ENCODE measurements at regions not wholly inside any gene's neighbourhood (a gene's known extent, or its start where the extent isn't known, plus 50 kb on each side); places are given as distances from the start of the nearest gene placed in this dataset.

DNA sequence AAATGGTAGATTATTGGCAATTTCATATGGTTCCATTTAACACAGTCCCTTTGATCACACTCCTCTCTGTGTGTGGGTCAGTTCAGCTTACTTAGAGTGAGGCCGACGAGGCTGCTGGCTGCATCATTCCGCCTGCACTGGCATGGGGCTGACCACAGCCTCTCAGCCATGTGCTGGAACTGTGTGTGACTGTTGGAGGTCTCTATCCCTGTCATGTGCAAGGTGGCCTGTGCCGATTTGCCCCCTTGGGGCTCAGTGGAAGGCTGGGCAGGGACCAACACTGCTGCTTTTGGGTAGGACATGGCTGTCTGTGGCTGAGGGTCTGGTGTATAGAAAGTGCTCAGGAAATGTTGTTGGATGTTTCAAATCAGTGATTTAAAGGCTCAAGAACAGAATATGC lies 454.0 kb upstream of the HS6ST1 start:
- H3K9me3 ChIP-seq (ENCODE audit: low read depth) = no peaks in the 10 kb centered on the region
- no peaks in the 10 kb centered on the region for H3K36me3 ChIP-seq (replicated peaks; ENCODE audit: insufficient read depth, low read depth)
- H3K27ac ChIP-seq = no peak overlapping the region
- no peaks in the 10 kb centered on the region for H3K4me1 ChIP-seq (ENCODE audit: insufficient read depth)
- no peaks in the 10 kb centered on the region for H3K79me2 ChIP-seq
- no peak for DNase-seq (ENCODE audit: low spot score)
- WGBS (ENCODE audit: low lambda C conversion rate, missing lambda C conversion rate) = 73% methylated on average over 4 of the region's 4 CpGs
- no peaks in the 10 kb centered on the region for H3K27me3 ChIP-seq
- no peak overlapping the region for H3K4me2 ChIP-seq
- no peaks in the 10 kb centered on the region for H3K9me2 ChIP-seq (replicated peaks; ENCODE audit: insufficient read depth)
- TF ChIP-seq, protein P1, sequence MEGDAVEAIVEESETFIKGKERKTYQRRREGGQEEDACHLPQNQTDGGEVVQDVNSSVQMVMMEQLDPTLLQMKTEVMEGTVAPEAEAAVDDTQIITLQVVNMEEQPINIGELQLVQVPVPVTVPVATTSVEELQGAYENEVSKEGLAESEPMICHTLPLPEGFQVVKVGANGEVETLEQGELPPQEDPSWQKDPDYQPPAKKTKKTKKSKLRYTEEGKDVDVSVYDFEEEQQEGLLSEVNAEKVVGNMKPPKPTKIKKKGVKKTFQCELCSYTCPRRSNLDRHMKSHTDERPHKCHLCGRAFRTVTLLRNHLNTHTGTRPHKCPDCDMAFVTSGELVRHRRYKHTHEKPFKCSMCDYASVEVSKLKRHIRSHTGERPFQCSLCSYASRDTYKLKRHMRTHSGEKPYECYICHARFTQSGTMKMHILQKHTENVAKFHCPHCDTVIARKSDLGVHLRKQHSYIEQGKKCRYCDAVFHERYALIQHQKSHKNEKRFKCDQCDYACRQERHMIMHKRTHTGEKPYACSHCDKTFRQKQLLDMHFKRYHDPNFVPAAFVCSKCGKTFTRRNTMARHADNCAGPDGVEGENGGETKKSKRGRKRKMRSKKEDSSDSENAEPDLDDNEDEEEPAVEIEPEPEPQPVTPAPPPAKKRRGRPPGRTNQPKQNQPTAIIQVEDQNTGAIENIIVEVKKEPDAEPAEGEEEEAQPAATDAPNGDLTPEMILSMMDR (IDR thresholded peaks at IDR 0.05; ENCODE audit: poor library complexity) = no peak
- TF ChIP-seq EZH2phosphoT487 (IDR thresholded peaks at IDR 0.05; ENCODE audit: low read depth, severe bottlenecking, unreplicated experiment) (no peak), EZH2 (IDR thresholded peaks at IDR 0.05; ENCODE audit: borderline replicate concordance) (no peak)
- no peak overlapping the region for H2AFZ ChIP-seq
- no peak overlapping the region for H3K4me3 ChIP-seq
- no peaks in the 10 kb centered on the region for H4K20me1 ChIP-seq (ENCODE audit: insufficient read depth, poor library complexity, severe bottlenecking)

DNA sequence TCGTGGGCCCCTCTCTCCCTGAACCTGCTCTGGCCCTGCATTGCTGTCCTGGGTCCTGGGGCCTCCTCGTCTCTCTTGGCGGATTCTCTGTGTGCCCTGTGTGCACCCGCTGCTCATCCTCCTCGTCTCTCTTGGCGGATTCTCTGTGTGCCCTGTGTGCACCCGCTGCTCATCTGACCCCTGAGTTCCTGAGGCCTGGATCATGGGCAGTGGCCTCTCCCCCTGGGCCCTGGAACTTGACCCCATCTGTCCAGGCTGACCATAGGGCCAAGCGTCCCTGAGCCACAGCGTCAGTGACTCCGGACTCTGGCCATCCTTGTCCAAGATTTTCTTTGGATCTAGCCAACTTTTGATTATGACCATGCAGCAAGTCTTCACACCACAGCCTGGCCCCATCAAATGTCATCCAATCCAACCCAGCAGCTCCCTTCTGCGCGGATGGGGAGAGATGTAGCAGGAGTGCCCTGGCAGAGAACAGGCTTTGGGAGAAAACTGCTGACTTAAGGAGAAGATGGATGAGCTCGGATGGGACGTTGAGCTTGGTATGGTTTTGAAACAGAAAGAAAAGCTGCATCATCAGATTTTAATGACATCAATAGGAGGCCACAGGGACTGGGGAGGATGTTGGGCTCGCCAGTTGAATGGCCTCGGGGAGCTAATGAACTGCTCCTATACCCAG lies 455.1 kb upstream of the HS6ST1 start:
- no peak overlapping the region for H3K4me2 ChIP-seq
- TF ChIP-seq EZH2phosphoT487 (IDR thresholded peaks at IDR 0.05; ENCODE audit: low read depth, severe bottlenecking, unreplicated experiment) = no peak
- TF ChIP-seq, protein P1 (IDR thresholded peaks at IDR 0.05; ENCODE audit: poor library complexity) = no peak
- no peak for TF ChIP-seq EZH2 (IDR thresholded peaks at IDR 0.05; ENCODE audit: borderline replicate concordance)
- no peaks in the 10 kb centered on the region for H3K9me2 ChIP-seq (replicated peaks; ENCODE audit: insufficient read depth)
- no peaks in the 10 kb centered on the region for H3K27me3 ChIP-seq
- no peak overlapping the region for H3K4me3 ChIP-seq
- H2AFZ ChIP-seq = no peak overlapping the region
- no peaks in the 10 kb centered on the region for H3K9me3 ChIP-seq (ENCODE audit: low read depth)
- no peak overlapping the region for H3K27ac ChIP-seq
- H3K36me3 ChIP-seq (replicated peaks; ENCODE audit: insufficient read depth, low read depth) = no peaks in the 10 kb centered on the region
- no peaks in the 10 kb centered on the region for H3K4me1 ChIP-seq (ENCODE audit: insufficient read depth)
- no peaks in the 10 kb centered on the region for H3K79me2 ChIP-seq
- no peak for DNase-seq (ENCODE audit: low spot score)
- 95% methylated on average over 16 of the region's 16 CpGs for WGBS (ENCODE audit: low lambda C conversion rate, missing lambda C conversion rate)
- no peaks in the 10 kb centered on the region for H4K20me1 ChIP-seq (ENCODE audit: insufficient read depth, poor library complexity, severe bottlenecking)

DNA sequence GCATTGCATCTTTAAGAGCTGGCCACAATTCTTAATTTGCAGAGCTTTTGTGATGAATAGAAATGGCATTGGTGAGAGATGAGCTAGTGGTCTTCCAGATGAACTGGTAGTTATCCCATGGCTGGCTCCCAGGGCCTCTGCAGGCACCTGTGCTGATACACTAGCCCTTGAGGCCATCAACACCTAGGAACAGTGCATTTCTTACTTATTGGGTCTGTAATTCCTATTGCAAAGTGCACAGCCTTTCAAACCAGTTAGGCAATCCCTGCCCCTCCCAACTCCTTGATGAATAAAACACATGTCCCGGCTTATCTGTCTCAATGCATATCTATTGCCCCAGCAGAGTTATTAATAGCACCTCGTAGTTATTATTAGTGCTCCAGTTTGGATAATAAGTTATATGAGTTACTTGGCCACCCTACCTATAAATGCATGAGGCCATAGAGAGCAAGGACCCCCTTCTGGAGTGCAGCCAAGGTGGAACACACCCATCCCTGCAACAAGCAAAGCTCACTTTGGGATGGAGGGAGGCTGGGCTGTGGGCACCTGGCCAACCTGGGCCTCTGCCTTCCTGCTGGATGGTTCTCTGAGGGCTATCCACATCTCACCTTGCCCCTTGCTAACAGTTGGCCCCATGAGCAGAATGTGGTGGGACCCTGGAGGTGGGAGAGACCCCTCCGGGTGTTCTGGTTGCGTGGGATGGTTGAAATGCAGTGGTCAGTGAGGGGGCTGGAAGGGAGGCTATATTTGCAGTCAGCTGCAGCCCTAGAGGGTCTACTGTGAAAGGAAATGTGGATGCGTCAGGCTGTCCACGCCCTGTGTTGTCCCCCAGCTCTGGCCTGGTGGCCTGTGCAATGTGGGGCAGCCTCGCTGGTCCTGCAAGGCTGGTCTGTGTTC lies 455.9 kb upstream of the HS6ST1 start:
- 70% methylated on average over 7 of the region's 7 CpGs for WGBS (ENCODE audit: low lambda C conversion rate, missing lambda C conversion rate)
- no peak for DNase-seq (ENCODE audit: low spot score)
- H2AFZ ChIP-seq = no peak overlapping the region
- H3K4me2 ChIP-seq = no peak overlapping the region
- H3K4me3 ChIP-seq = no peak overlapping the region
- no peaks in the 10 kb centered on the region for H3K9me2 ChIP-seq (replicated peaks; ENCODE audit: insufficient read depth)
- no peaks in the 10 kb centered on the region for H3K27me3 ChIP-seq
- TF ChIP-seq EZH2 (IDR thresholded peaks at IDR 0.05; ENCODE audit: borderline replicate concordance) (no peak), EZH2phosphoT487 (IDR thresholded peaks at IDR 0.05; ENCODE audit: low read depth, severe bottlenecking, unreplicated experiment) (no peak)
- TF ChIP-seq, protein P1 (IDR thresholded peaks at IDR 0.05; ENCODE audit: poor library complexity) = no peak
- no peaks in the 10 kb centered on the region for H3K4me1 ChIP-seq (ENCODE audit: insufficient read depth)
- H3K79me2 ChIP-seq = no peaks in the 10 kb centered on the region
- H3K27ac ChIP-seq = no peak overlapping the region
- H3K9me3 ChIP-seq (ENCODE audit: low read depth) = no peaks in the 10 kb centered on the region
- no peaks in the 10 kb centered on the region for H4K20me1 ChIP-seq (ENCODE audit: insufficient read depth, poor library complexity, severe bottlenecking)
- no peaks in the 10 kb centered on the region for H3K36me3 ChIP-seq (replicated peaks; ENCODE audit: insufficient read depth, low read depth)
